SK-N-SH (cell line): ENCODE measurements at regions not wholly inside any gene's neighbourhood (a gene's known extent, or its start where the extent isn't known, plus 50 kb on each side); places are given as distances from the start of the nearest gene placed in this dataset.

ENCODE experiments used
- CTCF ChIA-PET: fragments of 300-600, 350-600 bp; formaldehyde crosslinking; extraction: SDS; loops from one replicate; lab custom pipeline; 2021; lab: Yijun Ruan, JAX
- POLR2A ChIA-PET: fragments of 350-600 bp; sonication (Branson Sonifier 250); formaldehyde crosslinking; extraction: SDS; loops from one replicate; lab custom pipeline; 2020; ENCODE audit warnings: antibody characterized with exemption, inconsistent platforms; lab: Yijun Ruan, JAX
- DNase-seq: peaks from one replicate; pipeline ENCODE4 v3.0.0; 2012
- H2AFZ ChIP-seq: fragments of 200-600 bp; sonication (generic); 2 replicates; pipeline ENCODE4 v1.8.1; 2016; ENCODE audit warnings: antibody characterized with exemption, mild to moderate bottlenecking, low read depth
- H3F3A ChIP-seq: fragments of 200-600 bp; sonication (generic); replicated peaks from 2 replicates; pipeline ENCODE3; 2016; ENCODE audit warnings: antibody characterized with exemption, mild to moderate bottlenecking; ENCODE audit not compliant: insufficient read depth
- H3K27ac ChIP-seq, 2 experiments: fragments of 200-500 bp in 1 of 2; fragments of 200-600 bp in 1 of 2; sonication (Bioruptor generic) in 1 of 2; sonication (generic), shearing (Covaris generic) in 1 of 2; 2 replicates each; pipeline versions ENCODE4 v1.5.1 to v1.6.1; 2014 to 2016; ENCODE audit warnings: low read depth in 2 of 2, inconsistent platforms in 1 of 2, low read length in 1 of 2, mild to moderate bottlenecking in 1 of 2, mixed read lengths in 1 of 2
- H3K27me3 ChIP-seq: fragments of 200-600 bp; sonication (generic), shearing (Covaris generic); 2 replicates; pipeline ENCODE4 v1.6.1; 2016; ENCODE audit warnings: mixed run types; ENCODE audit not compliant: insufficient read depth
- H3K36me3 ChIP-seq, 2 experiments: fragments of 200-500 bp in 1 of 2; fragments of 200-600 bp in 1 of 2; sonication (Bioruptor generic) in 1 of 2; sonication (generic) in 1 of 2; replicated peaks in 1 of 2; 2 replicates each; pipeline versions ENCODE3 to v1.5.1; 2014 to 2016; ENCODE audit warnings: low read length in 1 of 2, mild to moderate bottlenecking in 1 of 2; ENCODE audit not compliant: insufficient read depth in 2 of 2, control insufficient read depth in 1 of 2
- H3K4me1 ChIP-seq, 2 experiments: fragments of 200-500 bp in 1 of 2; fragments of 200-600 bp in 1 of 2; sonication (Bioruptor generic) in 1 of 2; sonication (generic), shearing (Covaris generic) in 1 of 2; 2 replicates each; pipeline versions ENCODE4 v1.5.1 to v1.6.1; 2014 to 2016; ENCODE audit warnings: low read depth in 1 of 2, low read length in 1 of 2, mixed run types in 1 of 2; ENCODE audit not compliant: insufficient read depth in 2 of 2, control insufficient read depth in 1 of 2
- H3K4me2 ChIP-seq: fragments of 200-600 bp; sonication (generic), shearing (Covaris generic); 2 replicates; pipeline ENCODE4 v1.6.1; 2017; ENCODE audit warnings: mixed run types
- H3K4me3 ChIP-seq, 2 experiments: fragments of 200-500 bp in 1 of 2; fragments of 200-600 bp in 1 of 2; sonication (Bioruptor generic) in 1 of 2; sonication (generic), shearing (Covaris generic) in 1 of 2; 2 replicates each; pipeline versions ENCODE4 v1.5.1 to v1.8.1; 2014 to 2016; ENCODE audit warnings: low read depth in 2 of 2, inconsistent platforms in 1 of 2, low read length in 1 of 2, mild to moderate bottlenecking in 1 of 2, mixed read lengths in 1 of 2, moderate library complexity in 1 of 2
- H3K79me2 ChIP-seq: fragments of 200-600 bp; sonication (generic); 2 replicates; pipeline ENCODE4 v1.8.1; 2017; ENCODE audit warnings: mild to moderate bottlenecking; ENCODE audit not compliant: insufficient read depth
- H3K9ac ChIP-seq: fragments of 200-600 bp; sonication (generic); 2 replicates; pipeline ENCODE4 v1.6.1; 2017; ENCODE audit warnings: mixed run types
- H3K9me2 ChIP-seq: fragments of 200-600 bp; sonication (generic); 2 replicates; pipeline ENCODE4 v1.6.1; 2017; ENCODE audit warnings: mixed run types
- H3K9me3 ChIP-seq: fragments of 200-600 bp; sonication (generic); 2 replicates; pipeline ENCODE4 v1.6.1; 2017; ENCODE audit warnings: mixed run types, mild to moderate bottlenecking, moderate library complexity
- H4K20me1 ChIP-seq: fragments of 200-600 bp; sonication (generic); 2 replicates; pipeline ENCODE4 v1.6.1; 2017; ENCODE audit warnings: mild to moderate bottlenecking, mixed run types; ENCODE audit not compliant: insufficient read depth
- CHD2 ChIP-seq: fragments of 150-350 bp; IDR thresholded peaks from 2 replicates; pipeline ENCODE4 v1.6.1; 2018; ENCODE audit warnings: low read length; ENCODE audit not compliant: partially characterized antibody
- EP300 ChIP-seq, 2 experiments: IDR thresholded peaks; 2 replicates each; pipeline versions ENCODE4 v1.4.0 to v1.6.1; 2012; ENCODE audit warnings: borderline replicate concordance in 1 of 2, low read depth in 1 of 2, low read length in 1 of 2
- EZH2phosphoT487 ChIP-seq: fragments of 200-600 bp; sonication (generic); IDR thresholded peaks from 2 replicates; pipeline ENCODE4 v1.6.1; 2017; ENCODE audit warnings: low read depth, mixed run types, mild to moderate bottlenecking, antibody characterized with exemption, moderate library complexity, borderline replicate concordance
- FOSL2 ChIP-seq: IDR thresholded peaks from 2 replicates; pipeline ENCODE4 v1.4.0; 2012; ENCODE audit warnings: low read depth, mild to moderate bottlenecking, moderate library complexity, borderline replicate concordance
- GABPA ChIP-seq: IDR thresholded peaks from 2 replicates; pipeline ENCODE4 v1.4.0; 2012; ENCODE audit warnings: low read depth, mild to moderate bottlenecking
- GATA2 ChIP-seq: sonication (generic); formaldehyde crosslinking; IDR thresholded peaks from 2 replicates; pipeline ENCODE4 v1.5.0; 2020; ENCODE audit warnings: mild to moderate bottlenecking, missing genetic modification reagents
- JUND ChIP-seq: IDR thresholded peaks from 2 replicates; pipeline ENCODE4 v1.4.0; 2012
- MEF2A ChIP-seq: IDR thresholded peaks from 2 replicates; pipeline ENCODE4 v1.4.0; 2012; ENCODE audit warnings: low read depth, borderline replicate concordance
- MXI1 ChIP-seq: IDR thresholded peaks from 2 replicates; pipeline ENCODE4 v1.6.1; 2012; ENCODE audit warnings: mild to moderate bottlenecking, low read depth, low read length, improper control_type of control experiment
- NFIC ChIP-seq: IDR thresholded peaks from 2 replicates; pipeline ENCODE4 v1.4.0; 2012; ENCODE audit warnings: borderline replicate concordance
- NRF1 ChIP-seq: IDR thresholded peaks from 2 replicates; pipeline ENCODE4 v1.6.1; 2012; ENCODE audit warnings: low read depth, mild to moderate bottlenecking, low read length
- POLR2AphosphoS5 ChIP-seq: IDR thresholded peaks from 2 replicates; pipeline ENCODE4 v1.6.1; 2012; ENCODE audit warnings: low read depth, low read length
- RFX5 ChIP-seq: IDR thresholded peaks from 2 replicates; pipeline ENCODE4 v1.6.1; 2012; ENCODE audit warnings: mild to moderate bottlenecking, improper control_type of control experiment, low read length
- RXRA ChIP-seq: IDR thresholded peaks from 2 replicates; pipeline ENCODE4 v1.4.0; 2012; ENCODE audit warnings: low read depth, mild to moderate bottlenecking, borderline replicate concordance
- SIN3A ChIP-seq: IDR thresholded peaks from 2 replicates; pipeline ENCODE4 v1.6.1; 2012; ENCODE audit warnings: low read depth, mild to moderate bottlenecking, low read length, moderate library complexity, borderline replicate concordance
- SMC3 ChIP-seq: IDR thresholded peaks from 2 replicates; pipeline ENCODE4 v1.6.1; 2012; ENCODE audit warnings: low read depth, low read length, improper control_type of control experiment
- TAF1 ChIP-seq: IDR thresholded peaks from 2 replicates; pipeline ENCODE4 v1.6.1; 2012; ENCODE audit warnings: low read depth, mild to moderate bottlenecking, low read length, moderate library complexity, borderline replicate concordance
- TCF12 ChIP-seq: IDR thresholded peaks from 2 replicates; pipeline ENCODE4 v1.4.0; 2012
- TEAD4 ChIP-seq: IDR thresholded peaks from 2 replicates; pipeline ENCODE4 v1.4.0; 2012; ENCODE audit warnings: mild to moderate bottlenecking, borderline replicate concordance; ENCODE audit not compliant: insufficient read depth
- YY1 ChIP-seq: IDR thresholded peaks from 2 replicates; pipeline ENCODE4 v1.4.0; 2012; ENCODE audit warnings: low read depth, mild to moderate bottlenecking
- WGBS: methylation state at CpG from one replicate; pipeline ENCODE4 v1.1.6; 2017; ENCODE audit warnings: low lambda C conversion rate; 5-methylcytosine and 5-hydroxymethylcytosine counted together
- TF ChIP-seq, protein P1 (sequence below): IDR thresholded peaks from 2 replicates; pipeline ENCODE4; 2012
- TF ChIP-seq, protein P2 (sequence below): IDR thresholded peaks from 2 replicates; pipeline ENCODE4 v1.4.0; 2012; ENCODE audit warnings: low read depth, borderline replicate concordance
- TF ChIP-seq, protein P3 (sequence below): IDR thresholded peaks from 2 replicates; pipeline ENCODE4 v1.4.0; 2012; ENCODE audit warnings: low read depth, borderline replicate concordance
- TF ChIP-seq, protein P4 (sequence below): fragments of 200-600 bp; sonication (generic); IDR thresholded peaks from 2 replicates; pipeline ENCODE4 v1.6.1; 2017; ENCODE audit warnings: antibody characterized with exemption, mild to moderate bottlenecking, moderate library complexity

DNA sequence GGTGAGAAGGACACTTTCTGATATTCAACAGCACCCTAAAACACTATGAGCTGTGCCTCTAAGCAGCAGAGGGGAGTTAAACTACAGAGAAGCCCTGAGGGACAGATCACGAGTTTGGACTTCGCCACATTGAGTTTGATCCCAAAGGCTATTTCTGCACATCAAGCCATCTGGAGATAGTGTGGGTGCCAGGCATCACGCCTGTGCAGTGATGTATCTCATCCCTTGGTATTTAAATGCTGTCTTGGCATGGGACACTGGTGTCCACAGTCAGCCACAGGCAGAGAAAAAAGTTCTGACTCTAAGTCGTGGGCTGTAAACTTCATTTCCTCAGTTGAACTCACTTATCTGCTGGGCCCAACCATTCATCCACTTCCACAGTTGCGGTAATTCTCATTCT is 742.3 kb upstream of the CELF4 start:
- Histone ChIP-seq H3K4me2 (no peak overlapping the region), H3K79me2 (no peaks in the 10 kb centered on the region), H3K4me3 (no peak overlapping the region), H3K9me2 (no peaks in the 10 kb centered on the region), H3K36me3 (no peaks in the 10 kb centered on the region), H3K9ac (no peak overlapping the region), H3K27ac (no peak overlapping the region), H3K27me3 (no peaks in the 10 kb centered on the region), H3K9me3 (peaks cover 4% of the 10 kb centered on the region; the same call in 1 of the 2 replicates), H3K4me1 (peaks cover 0 to 5% of the 10 kb centered on the region in 2 experiments; a peak in 2 of 4 replicates)
- WGBS: 26% methylated on average over 5 of the region's 5 CpGs
- CTCF ChIA-PET: no interaction called here
- no peak for TF ChIP-seq YY1
- TF ChIP-seq GABPA: no peak
- TF ChIP-seq NRF1: no peak
- TF ChIP-seq GATA2 (CRISPR knock-in tag): no peak
- no peak for TF ChIP-seq EP300 (IDR thresholded peaks at IDR 0.05; ENCODE audit: borderline replicate concordance in 1 of 2, low read depth in 1 of 2, low read length in 1 of 2)
- no peak for TF ChIP-seq MXI1
- TF ChIP-seq, protein P1, sequence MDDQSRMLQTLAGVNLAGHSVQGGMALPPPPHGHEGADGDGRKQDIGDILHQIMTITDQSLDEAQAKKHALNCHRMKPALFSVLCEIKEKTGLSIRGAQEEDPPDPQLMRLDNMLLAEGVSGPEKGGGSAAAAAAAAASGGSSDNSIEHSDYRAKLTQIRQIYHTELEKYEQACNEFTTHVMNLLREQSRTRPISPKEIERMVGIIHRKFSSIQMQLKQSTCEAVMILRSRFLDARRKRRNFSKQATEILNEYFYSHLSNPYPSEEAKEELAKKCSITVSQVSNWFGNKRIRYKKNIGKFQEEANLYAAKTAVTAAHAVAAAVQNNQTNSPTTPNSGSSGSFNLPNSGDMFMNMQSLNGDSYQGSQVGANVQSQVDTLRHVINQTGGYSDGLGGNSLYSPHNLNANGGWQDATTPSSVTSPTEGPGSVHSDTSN: no peak
- no peak for TF ChIP-seq EZH2phosphoT487
- TF ChIP-seq MEF2A: no peak
- no peak for TF ChIP-seq TEAD4
- TF ChIP-seq, protein P2, sequence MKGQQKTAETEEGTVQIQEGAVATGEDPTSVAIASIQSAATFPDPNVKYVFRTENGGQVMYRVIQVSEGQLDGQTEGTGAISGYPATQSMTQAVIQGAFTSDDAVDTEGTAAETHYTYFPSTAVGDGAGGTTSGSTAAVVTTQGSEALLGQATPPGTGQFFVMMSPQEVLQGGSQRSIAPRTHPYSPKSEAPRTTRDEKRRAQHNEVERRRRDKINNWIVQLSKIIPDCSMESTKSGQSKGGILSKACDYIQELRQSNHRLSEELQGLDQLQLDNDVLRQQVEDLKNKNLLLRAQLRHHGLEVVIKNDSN: no peak
- TF ChIP-seq RFX5: no peak
- no peak for TF ChIP-seq TAF1
- TF ChIP-seq POLR2AphosphoS5: no peak
- no peak for TF ChIP-seq FOSL2
- TF ChIP-seq JUND: no peak
- TF ChIP-seq TCF12: no peak
- TF ChIP-seq, all 33 proteins: peak for 0
- Histone ChIP-seq H2AFZ (no peak overlapping the region), H4K20me1 (no peaks in the 10 kb centered on the region), H3F3A (no peaks in the 10 kb centered on the region)
- POLR2A ChIA-PET: no interaction called here
- no peak for DNase-seq

DNA sequence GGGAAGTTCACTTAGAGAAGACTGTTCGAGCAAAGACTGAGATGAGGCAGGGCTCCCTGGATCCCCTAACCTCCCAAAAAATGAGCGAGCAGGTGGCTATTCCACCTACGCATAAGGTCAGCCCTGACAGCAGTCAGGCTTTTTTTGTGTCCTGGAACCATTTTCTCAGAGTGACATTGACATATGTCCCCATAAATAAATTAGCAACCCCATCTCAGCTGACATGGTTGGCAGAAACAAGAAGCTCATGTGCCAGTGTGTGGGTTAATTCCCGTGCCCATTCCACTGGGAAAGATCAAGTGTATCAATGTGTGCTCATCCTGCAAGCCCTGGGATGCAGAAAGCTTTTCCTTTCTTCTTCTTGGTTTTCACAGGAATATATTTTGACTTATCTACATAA is 740.4 kb upstream of the CELF4 start:
- no peaks in the 10 kb centered on the region for H3K9me2 ChIP-seq
- no peak overlapping the region for H3K27ac ChIP-seq
- H4K20me1 ChIP-seq: no peaks in the 10 kb centered on the region
- 38% methylated on average over 4 of the region's 4 CpGs for WGBS
- peaks cover 4% of the 10 kb centered on the region; the same call in 1 of the 2 replicates for H3K9me3 ChIP-seq
- no peaks in the 10 kb centered on the region for H3K36me3 ChIP-seq
- ChIA-PET POLR2A (no interaction called here), CTCF (no interaction called here)
- no peaks in the 10 kb centered on the region for H3K79me2 ChIP-seq
- H3K4me2 ChIP-seq: no peak overlapping the region
- no peaks in the 10 kb centered on the region for H3F3A ChIP-seq
- no peak overlapping the region for H3K4me3 ChIP-seq
- H3K9ac ChIP-seq: no peak overlapping the region
- H3K4me1 ChIP-seq: no peaks in the 10 kb centered on the region; a peak in 1 of 4 replicates
- no peaks in the 10 kb centered on the region for H3K27me3 ChIP-seq
- no peak for DNase-seq
- H2AFZ ChIP-seq: no peak overlapping the region
- TF ChIP-seq, protein P2: no peak
- TF ChIP-seq NFIC (no peak), FOSL2 (no peak), SMC3 (no peak), CHD2 (no peak), JUND (no peak), EZH2phosphoT487 (no peak), NRF1 (no peak), TAF1 (no peak), RXRA (no peak), SIN3A (no peak)
- TF ChIP-seq, protein P3, sequence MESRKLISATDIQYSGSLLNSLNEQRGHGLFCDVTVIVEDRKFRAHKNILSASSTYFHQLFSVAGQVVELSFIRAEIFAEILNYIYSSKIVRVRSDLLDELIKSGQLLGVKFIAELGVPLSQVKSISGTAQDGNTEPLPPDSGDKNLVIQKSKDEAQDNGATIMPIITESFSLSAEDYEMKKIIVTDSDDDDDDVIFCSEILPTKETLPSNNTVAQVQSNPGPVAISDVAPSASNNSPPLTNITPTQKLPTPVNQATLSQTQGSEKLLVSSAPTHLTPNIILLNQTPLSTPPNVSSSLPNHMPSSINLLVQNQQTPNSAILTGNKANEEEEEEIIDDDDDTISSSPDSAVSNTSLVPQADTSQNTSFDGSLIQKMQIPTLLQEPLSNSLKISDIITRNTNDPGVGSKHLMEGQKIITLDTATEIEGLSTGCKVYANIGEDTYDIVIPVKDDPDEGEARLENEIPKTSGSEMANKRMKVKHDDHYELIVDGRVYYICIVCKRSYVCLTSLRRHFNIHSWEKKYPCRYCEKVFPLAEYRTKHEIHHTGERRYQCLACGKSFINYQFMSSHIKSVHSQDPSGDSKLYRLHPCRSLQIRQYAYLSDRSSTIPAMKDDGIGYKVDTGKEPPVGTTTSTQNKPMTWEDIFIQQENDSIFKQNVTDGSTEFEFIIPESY: no peak
- TF ChIP-seq, protein P4, sequence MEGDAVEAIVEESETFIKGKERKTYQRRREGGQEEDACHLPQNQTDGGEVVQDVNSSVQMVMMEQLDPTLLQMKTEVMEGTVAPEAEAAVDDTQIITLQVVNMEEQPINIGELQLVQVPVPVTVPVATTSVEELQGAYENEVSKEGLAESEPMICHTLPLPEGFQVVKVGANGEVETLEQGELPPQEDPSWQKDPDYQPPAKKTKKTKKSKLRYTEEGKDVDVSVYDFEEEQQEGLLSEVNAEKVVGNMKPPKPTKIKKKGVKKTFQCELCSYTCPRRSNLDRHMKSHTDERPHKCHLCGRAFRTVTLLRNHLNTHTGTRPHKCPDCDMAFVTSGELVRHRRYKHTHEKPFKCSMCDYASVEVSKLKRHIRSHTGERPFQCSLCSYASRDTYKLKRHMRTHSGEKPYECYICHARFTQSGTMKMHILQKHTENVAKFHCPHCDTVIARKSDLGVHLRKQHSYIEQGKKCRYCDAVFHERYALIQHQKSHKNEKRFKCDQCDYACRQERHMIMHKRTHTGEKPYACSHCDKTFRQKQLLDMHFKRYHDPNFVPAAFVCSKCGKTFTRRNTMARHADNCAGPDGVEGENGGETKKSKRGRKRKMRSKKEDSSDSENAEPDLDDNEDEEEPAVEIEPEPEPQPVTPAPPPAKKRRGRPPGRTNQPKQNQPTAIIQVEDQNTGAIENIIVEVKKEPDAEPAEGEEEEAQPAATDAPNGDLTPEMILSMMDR: no peak
